IMR-90 (cell line): ENCODE measurements at regions not wholly inside any gene's neighbourhood (a gene's known extent, or its start where the extent isn't known, plus 50 kb on each side); places are given as distances from the start of the nearest gene placed in this dataset.
"Not testable (repeated sequence)": the region's sequence is repeated elsewhere in the genome, so short reads cannot be mapped to it uniquely, and the experiment has no call there.

Experiments
- CEBPB ChIP-seq: IDR thresholded peaks from 2 replicates; pipeline ENCODE4 v1.6.1; 2012; ENCODE audit warnings: low read depth, low read length, improper control_type of control experiment
- FOS ChIP-seq: fragments of 150-350 bp; IDR thresholded peaks from 2 replicates; pipeline ENCODE4 v1.6.1; 2016; ENCODE audit warnings: low read depth, low read length
- POLR2A ChIP-seq: IDR thresholded peaks from 2 replicates; pipeline ENCODE4 v1.6.1; 2012; ENCODE audit warnings: mild to moderate bottlenecking, low read depth, low read length
- RCOR1 ChIP-seq: IDR thresholded peaks from 2 replicates; pipeline ENCODE4 v1.6.1; 2012; ENCODE audit warnings: mild to moderate bottlenecking, low read length, improper control_type of control experiment; ENCODE audit not compliant: insufficient replicate concordance
- RFX5 ChIP-seq: IDR thresholded peaks from 2 replicates; pipeline ENCODE4 v1.8.0; 2012; ENCODE audit warnings: low read depth, mild to moderate bottlenecking, low read length, moderate library complexity
- TF ChIP-seq, protein P1 (sequence below): conservative IDR thresholded peaks from 2 replicates; pipeline ENCODE4 v1.5.1; 2012; ENCODE audit warnings: mild to moderate bottlenecking, low read depth, low read length, improper control_type of control experiment

DNA sequence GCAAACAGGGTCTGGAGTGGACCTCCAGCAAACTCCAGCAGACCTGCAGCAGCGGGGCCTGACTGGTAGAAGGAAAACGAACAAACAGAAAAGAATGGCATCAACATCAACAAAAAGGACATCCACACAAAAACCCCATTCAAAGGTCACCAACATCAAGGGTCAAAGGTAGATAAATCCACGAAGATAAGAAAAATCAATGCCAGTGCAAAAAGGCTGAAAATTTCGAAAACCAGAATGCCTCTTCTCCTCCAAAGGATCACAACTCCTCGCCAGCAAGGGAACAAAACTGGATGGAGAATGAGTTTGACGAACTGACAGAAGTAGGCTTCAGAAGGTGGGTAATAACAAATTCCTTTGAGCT, 187.6 kb upstream of the EDNRA start:
- TF ChIP-seq, protein P1, sequence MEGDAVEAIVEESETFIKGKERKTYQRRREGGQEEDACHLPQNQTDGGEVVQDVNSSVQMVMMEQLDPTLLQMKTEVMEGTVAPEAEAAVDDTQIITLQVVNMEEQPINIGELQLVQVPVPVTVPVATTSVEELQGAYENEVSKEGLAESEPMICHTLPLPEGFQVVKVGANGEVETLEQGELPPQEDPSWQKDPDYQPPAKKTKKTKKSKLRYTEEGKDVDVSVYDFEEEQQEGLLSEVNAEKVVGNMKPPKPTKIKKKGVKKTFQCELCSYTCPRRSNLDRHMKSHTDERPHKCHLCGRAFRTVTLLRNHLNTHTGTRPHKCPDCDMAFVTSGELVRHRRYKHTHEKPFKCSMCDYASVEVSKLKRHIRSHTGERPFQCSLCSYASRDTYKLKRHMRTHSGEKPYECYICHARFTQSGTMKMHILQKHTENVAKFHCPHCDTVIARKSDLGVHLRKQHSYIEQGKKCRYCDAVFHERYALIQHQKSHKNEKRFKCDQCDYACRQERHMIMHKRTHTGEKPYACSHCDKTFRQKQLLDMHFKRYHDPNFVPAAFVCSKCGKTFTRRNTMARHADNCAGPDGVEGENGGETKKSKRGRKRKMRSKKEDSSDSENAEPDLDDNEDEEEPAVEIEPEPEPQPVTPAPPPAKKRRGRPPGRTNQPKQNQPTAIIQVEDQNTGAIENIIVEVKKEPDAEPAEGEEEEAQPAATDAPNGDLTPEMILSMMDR: not testable (repeated sequence)
- TF ChIP-seq FOS, RCOR1, RFX5, POLR2A, CEBPB: not testable (repeated sequence)
